GF-D8 (cell line): ENCODE measurements at regions not wholly inside any gene's neighbourhood (a gene's known extent, or its start where the extent isn't known, plus 50 kb on each side); places are given as distances from the start of the nearest gene placed in this dataset.
"Not testable (repeated sequence)": the region's sequence is repeated elsewhere in the genome, so short reads cannot be mapped to it uniquely, and the experiment has no call there.

Experiments
- DNase-seq: peaks from one replicate; lab custom pipeline; 2025; lab: John Stamatoyannopoulos, UW

DNA sequence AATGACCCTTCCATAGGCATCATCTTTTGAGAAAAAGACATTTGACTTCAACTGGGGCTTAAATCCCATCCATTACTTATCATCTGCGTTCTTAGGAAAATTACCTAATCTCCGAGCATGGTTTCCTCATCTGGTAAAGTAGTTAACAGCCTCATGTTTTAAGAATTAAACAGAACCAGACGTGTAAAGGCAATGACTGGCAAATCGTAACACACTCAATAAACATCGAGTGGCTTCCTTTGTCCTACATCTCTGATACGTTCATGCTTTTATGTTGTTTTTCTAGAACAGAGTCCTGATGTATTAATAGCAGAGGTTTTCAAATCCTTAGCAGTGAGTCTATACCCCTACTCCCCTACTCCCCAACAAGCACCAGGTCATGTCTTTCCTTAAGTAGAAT, 189.7 kb upstream of the RGS6 start:
- no peak for DNase-seq

DNA sequence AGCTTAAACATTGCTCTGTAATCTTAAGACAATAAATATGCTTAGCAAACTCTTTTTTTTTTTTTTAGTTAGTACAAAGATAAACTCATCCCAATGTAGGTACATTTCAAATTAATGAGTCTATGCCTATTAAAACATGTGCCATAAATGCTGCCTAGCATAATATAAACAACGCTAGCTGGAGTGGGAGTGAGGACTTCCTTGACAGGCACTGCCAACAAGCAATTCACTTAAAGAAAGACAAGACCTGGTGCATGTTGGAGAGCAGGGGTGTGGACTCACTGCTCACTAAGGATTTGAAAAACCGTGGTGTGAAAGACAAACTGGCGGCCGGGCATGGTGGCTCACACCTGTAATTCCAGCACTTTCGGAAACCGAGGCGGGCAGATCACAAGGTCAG, 187.2 kb upstream of the RGS6 start:
- no peak for DNase-seq

DNA sequence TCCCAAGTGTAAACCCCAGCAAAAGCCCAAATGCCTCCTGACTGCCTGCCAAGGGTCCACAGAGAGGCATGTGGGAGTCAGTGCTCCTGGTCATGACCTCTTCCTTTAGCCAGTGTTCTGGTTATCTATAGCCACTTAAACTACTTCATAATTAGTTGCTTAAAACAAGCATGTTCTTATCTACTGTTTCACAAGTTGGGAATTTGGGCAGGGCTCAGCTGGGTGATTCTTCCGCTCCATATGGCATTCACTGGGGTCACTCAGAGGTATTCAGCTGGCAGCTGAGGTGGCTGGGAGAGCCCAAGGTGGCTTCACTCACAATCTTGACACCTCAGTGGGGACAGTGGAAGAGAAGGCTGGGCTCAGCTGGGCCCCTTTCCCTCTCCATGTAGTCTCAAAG, 184.0 kb upstream of the RGS6 start:
- no peak for DNase-seq

DNA sequence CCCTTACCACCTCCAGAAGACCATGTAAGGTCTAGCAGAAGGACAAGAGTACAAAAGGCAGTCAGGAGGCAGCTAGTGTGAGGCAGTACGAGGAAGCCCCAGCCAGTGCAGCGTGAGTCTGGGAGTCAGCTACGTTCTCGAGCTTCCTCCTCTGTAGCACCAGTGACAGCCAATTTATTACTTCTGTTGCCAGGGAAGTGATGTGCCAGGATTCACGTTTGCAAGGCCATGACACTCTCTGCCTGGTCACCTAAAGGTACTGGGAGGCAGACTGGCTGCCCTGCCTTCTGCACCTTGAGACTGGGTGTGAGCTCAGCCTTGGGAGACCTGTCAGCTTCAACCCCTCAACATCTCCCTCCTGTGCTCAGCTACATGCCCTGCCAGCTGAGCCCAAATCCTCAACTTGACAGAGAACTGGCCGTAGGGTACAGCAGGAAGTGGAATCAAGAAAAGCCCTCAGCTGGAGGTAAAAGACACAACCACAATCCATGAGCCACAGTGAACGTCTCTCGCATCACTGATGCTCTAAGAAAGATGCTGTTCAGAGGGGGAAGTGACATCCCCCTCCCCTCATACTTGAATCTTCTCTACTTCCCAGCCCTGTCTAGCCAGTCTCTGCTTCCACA, 182.5 kb upstream of the RGS6 start:
- no peak for DNase-seq

GRCh38 chr14:71751264-71751663, 181.0 kb upstream of the RGS6 start:
- DNase-seq: no peak

DNA sequence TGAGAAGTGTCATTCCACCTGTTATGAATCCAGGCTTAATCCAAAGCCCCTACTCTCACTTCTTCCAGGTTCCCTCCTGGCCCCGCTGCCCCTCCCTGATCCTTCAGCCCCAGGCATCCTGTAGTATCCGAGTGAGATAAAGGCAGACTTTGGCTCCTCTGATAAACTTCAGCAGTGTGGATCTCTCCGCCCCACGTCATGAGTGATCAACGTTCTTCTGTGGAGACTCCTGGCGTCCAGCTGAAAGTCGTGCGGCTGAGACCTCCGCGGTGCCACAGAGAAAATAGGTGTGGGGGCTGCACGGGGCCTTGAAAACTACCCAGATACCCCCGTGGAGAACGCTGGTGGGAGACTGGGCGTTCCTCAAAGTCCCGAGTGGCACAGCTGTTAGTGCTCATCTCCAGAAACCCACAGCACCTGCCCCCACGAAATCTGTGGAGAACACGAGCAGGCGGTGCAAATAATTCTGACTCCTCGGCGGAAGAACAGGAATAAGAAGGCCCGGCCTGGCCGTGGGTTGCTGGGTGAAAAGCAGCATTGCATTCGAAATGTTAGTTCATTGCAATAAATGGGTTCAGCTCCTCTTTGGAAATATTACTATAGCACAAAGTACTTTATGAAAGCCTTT, 180.0 kb upstream of the RGS6 start:
- DNase-seq: no peak

DNA sequence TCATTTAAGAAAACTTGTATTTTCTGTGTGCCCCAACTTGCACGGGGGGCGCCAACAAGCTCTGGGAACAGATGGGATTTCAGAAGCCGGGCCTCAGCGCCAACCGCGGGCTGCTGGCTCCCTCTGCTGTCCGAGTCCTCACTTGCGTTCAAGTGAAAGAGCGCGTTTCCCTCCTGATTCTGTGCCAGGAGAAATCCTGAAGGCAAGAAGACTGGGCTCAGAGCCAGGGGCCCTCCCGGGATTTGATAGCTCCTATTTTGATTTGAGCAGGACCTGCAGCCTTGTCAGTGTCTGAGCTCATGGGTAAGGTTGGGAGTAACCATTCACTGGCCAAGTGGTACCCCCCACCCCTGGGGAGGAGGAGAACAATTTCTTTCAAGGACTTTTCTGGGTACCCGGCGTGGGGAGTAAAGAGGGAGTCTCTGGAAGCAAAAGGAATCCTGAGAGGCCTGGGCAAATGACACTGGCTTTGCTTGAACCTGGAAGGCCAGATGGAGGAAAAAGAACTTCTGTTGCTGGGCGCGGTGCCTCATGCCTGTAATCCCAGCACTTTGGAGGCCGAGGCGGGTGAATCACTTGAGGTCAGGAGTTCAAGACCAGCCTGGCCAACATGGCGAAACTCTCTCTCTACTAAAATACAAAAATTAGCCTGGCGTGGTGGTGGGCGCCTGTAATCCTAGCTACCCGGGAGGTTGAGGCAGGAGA, 179.0 kb upstream of the RGS6 start:
- no peak for DNase-seq

- no peak for DNase-seq
Observed at GRCh38 chr14:71753976-71754375, 178.3 kb upstream of the RGS6 start.

DNA sequence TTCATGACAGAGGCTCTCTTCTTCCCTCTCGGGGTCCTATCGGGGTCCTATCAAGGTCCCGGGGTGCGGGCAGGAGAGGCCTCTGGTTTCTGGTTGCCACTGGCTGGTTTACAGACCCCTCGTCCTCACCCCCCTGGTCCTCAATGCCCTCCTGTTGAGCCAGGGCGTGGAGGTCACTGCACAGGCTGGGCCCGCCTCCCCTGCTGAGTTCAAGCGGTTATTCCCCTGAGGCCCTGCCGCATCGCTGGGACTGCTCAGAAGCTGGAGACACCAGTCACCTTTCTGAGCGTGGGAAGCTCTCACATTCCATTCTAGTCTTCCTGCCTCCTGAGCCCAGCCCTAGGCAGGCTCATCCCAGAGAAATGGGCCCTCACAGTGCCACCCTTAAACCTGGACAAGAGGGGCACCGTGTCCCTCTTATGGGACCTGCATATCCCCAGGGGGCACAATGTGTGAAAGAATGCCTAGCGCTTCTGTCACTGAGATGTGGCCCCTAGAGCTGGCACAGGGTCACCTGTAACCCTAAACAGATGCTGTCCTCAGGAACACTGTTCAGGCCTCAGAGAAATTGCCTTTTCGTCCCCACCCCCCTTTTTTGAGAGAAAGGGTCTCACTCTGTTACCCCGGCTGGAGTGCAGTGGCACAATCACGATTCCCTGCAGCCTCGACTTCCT, 177.7 kb upstream of the RGS6 start:
- no peak for DNase-seq

- DNase-seq: no peak
Observed at GRCh38 chr14:71758229-71758951, 173.8 kb upstream of the RGS6 start.

- DNase-seq: no peak
Observed at GRCh38 chr14:71762575-71762974, 169.7 kb upstream of the RGS6 start.

GRCh38 chr14:71764701-71765382, 167.4 kb upstream of the RGS6 start:
- no peak for DNase-seq

GRCh38 chr14:71765505-71765904, 166.7 kb upstream of the RGS6 start:
- no peak for DNase-seq

DNA sequence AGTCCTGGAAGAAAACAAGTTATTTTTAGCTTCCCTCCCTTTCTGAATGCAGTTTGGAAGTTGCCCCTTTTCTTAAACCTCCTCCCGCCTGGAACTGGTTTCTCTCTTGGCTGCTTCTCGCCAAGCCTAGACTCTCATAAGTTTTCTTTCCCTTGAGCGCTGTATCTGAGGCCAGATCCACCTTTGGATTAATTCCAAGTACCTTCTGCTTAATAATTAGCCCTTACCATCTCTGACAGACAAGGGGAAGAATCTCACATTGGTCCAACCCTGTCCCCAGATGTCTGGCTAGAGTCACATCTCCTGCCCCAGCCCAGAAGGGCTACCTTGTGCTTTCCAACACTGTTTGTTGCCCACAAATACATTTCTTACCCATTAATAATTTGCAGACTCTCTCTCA, 161.8 kb upstream of the RGS6 start:
- DNase-seq: no peak

DNA sequence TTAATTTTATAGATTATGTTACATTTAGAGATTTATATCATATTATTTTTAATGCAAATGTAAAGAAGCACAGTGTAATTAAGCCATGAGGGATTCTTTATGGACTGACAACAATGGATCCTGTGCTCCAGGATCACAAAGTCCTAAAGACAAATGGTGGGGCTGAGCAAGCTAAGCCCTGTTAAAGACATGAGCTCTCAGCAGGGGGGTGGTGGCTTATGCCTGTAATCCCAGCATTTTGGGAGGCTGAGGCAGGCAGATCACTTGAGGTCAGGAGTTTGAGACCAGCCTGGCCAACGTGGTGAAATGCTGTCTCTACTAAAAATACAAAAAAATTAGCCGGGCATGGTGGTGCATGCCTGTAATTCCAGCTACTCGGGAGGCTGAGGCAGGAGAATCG, 160.8 kb upstream of the RGS6 start:
- DNase-seq: not testable (repeated sequence)

DNA sequence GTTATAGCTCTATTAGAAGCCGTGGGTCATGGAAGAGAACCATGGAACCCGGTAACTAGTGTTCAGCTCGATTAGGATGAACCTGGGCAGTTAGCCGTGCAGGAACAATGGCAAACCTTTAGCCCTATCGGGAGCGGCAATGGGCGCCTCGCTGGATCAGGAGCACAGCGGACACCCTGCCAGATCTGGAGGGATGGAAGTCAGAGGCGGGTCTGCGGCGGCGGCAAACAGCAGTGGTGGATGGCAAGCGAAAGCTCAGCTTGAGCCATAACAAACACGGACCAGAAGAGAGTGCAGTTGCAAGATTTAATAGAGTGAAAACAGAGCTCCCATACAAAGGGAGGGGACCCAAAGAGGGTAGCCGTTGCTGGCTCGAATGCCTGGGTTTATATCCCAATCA, 160.2 kb upstream of the RGS6 start:
- not testable (repeated sequence) for DNase-seq

GRCh38 chr14:71773898-71774481, 158.2 kb upstream of the RGS6 start:
- DNase-seq: no peak

GRCh38 chr14:71776471-71777360, 155.5 kb upstream of the RGS6 start:
- no peak for DNase-seq

DNA sequence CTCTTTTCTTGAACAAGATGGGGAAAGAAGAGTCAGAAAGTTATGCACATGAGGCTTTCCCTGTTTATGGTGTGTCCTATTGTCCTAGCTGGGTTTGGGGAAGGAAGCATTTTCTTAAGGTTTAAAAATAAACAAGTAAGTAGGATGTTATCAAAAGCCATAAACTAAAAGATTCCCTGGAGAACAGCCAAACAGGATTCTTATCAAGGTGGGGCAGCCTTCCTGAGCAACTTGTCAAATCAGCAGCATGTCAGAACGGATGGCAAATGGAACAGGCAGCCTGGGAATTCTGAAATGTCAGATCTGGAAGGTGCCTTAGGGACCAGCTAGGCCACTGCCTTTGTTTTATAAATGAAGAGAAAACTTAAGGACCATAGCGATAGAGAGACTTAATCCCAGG, 152.2 kb upstream of the RGS6 start:
- DNase-seq: no peak

DNA sequence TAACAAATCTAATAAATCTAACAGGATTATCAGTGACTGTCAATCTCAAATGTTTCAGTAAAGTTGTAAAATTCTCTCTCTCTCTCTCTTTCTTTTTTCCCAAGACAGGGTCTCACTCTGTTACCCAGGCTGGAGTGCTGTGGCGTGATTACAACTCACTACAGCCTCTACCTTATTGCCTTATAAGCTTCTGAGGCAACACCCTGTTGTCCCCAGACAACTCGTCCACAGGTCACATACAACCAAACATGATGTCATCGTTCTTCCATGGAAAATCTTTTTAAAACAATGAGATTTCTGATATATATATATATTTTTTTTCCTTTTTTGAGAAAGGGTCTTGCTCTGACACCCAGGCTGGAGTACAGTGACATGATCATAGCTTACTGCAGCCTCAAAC, 151.4 kb upstream of the RGS6 start:
- DNase-seq: no peak
